Naive thymus-derived CD4-positive, alpha-beta T cell (primary cell): ENCODE measurements at regions not wholly inside any gene's neighbourhood (a gene's known extent, or its start where the extent isn't known, plus 50 kb on each side); places are given as distances from the start of the nearest gene placed in this dataset.

Source experiments
- ATAC-seq: fragments of 150-1000 bp; cut with Tn5 transposase; 2 replicates; pipeline ENCODE4 v1.10.0; 2021; ENCODE audit warnings: mild to moderate bottlenecking, moderate library complexity
- CTCF ChIA-PET: fragments of 350-600 bp; sonication (Branson Sonifier 250); formaldehyde crosslinking; loops from one replicate; lab custom pipeline; 2021; ENCODE audit warnings: antibody characterized with exemption; lab: Charles Lee
- POLR2A ChIA-PET: fragments of 350-600 bp; sonication (Branson Sonifier 250); formaldehyde crosslinking; loops from one replicate; lab custom pipeline; 2021; ENCODE audit warnings: antibody characterized with exemption, inconsistent platforms; lab: Charles Lee
- DNase-seq, 9 donors: peaks; one replicate each; pipeline versions ENCODE4 v3.0.0 to v3.0.0-alpha.2; 2020 to 2022; ENCODE audit warnings: mixed read lengths in 1 of 9
- H3K27ac ChIP-seq: one replicate; pipeline ENCODE4 v1.7.0; 2013; ENCODE audit warnings: mild to moderate bottlenecking, low read depth, low read length, moderate library complexity
- H3K27me3 ChIP-seq, 2 donors: one replicate each; pipeline ENCODE4 v1.7.0; 2013; ENCODE audit warnings: low read length in 2 of 2, mild to moderate bottlenecking in 2 of 2, moderate library complexity in 2 of 2; ENCODE audit not compliant: control insufficient read depth in 2 of 2, insufficient read depth in 2 of 2
- H3K36me3 ChIP-seq, 3 experiments: 1 replicate in 2 of 3; 2 replicates in 1 of 3; pipeline ENCODE4 v1.7.0; 2013; ENCODE audit warnings: low read length in 3 of 3, mild to moderate bottlenecking in 3 of 3, moderate library complexity in 1 of 3; ENCODE audit not compliant: insufficient read depth in 3 of 3, control insufficient read depth in 2 of 3
- H3K4me1 ChIP-seq, 2 donors: one replicate each; pipeline ENCODE4 v1.7.0; 2013; ENCODE audit warnings: low read length in 2 of 2, mild to moderate bottlenecking in 2 of 2, moderate library complexity in 1 of 2; ENCODE audit not compliant: control insufficient read depth in 2 of 2, insufficient read depth in 2 of 2
- H3K4me3 ChIP-seq: 2 replicates; pipeline ENCODE4 v1.7.0; 2013; ENCODE audit warnings: mild to moderate bottlenecking, low read length
- H3K9me3 ChIP-seq, 3 experiments: 1 replicate in 2 of 3; 2 replicates in 1 of 3; pipeline ENCODE4 v1.7.0; 2013; ENCODE audit warnings: low read length in 3 of 3; ENCODE audit not compliant: control insufficient read depth in 2 of 3
- H3K27ac Mint-ChIP-seq, 9 donors: one replicate each; pipeline ENCODE4 v1.8.0; 2020 to 2022; ENCODE audit warnings: mixed read lengths in 9 of 9, mild to moderate bottlenecking in 8 of 9, moderate library complexity in 5 of 9, inconsistent platforms in 2 of 9
- H3K27me3 Mint-ChIP-seq, 5 donors: one replicate each; pipeline ENCODE4 v1.8.0; 2021 to 2022; ENCODE audit warnings: mixed read lengths in 5 of 5, mild to moderate bottlenecking in 1 of 5
- H3K36me3 Mint-ChIP-seq, 5 donors: one replicate each; pipeline ENCODE4 v1.8.0; 2020 to 2022; ENCODE audit warnings: mixed read lengths in 5 of 5, mild to moderate bottlenecking in 3 of 5, inconsistent platforms in 1 of 5
- H3K4me1 Mint-ChIP-seq, 7 donors: one replicate each; pipeline ENCODE4 v1.8.0; 2020 to 2022; ENCODE audit warnings: mixed read lengths in 7 of 7, mild to moderate bottlenecking in 3 of 7, inconsistent platforms in 1 of 7
- H3K4me3 Mint-ChIP-seq, 10 donors: one replicate each; pipeline ENCODE4 v1.8.0; 2020 to 2022; ENCODE audit warnings: mild to moderate bottlenecking in 10 of 10, mixed read lengths in 10 of 10, moderate library complexity in 6 of 10, inconsistent platforms in 2 of 10
- H3K9me3 Mint-ChIP-seq, 11 donors: one replicate each; pipeline ENCODE4 v1.8.0; 2020 to 2022; ENCODE audit warnings: mixed read lengths in 11 of 11, mild to moderate bottlenecking in 4 of 11, inconsistent platforms in 1 of 11, moderate library complexity in 1 of 11
- intact Hi-C, 2 donors: fragments of 100-400 bp; cut with micrococcal nuclease; formaldehyde crosslinking; loops; one replicate each; pipeline ENCODE4 v1.15.1; 2023

DNA sequence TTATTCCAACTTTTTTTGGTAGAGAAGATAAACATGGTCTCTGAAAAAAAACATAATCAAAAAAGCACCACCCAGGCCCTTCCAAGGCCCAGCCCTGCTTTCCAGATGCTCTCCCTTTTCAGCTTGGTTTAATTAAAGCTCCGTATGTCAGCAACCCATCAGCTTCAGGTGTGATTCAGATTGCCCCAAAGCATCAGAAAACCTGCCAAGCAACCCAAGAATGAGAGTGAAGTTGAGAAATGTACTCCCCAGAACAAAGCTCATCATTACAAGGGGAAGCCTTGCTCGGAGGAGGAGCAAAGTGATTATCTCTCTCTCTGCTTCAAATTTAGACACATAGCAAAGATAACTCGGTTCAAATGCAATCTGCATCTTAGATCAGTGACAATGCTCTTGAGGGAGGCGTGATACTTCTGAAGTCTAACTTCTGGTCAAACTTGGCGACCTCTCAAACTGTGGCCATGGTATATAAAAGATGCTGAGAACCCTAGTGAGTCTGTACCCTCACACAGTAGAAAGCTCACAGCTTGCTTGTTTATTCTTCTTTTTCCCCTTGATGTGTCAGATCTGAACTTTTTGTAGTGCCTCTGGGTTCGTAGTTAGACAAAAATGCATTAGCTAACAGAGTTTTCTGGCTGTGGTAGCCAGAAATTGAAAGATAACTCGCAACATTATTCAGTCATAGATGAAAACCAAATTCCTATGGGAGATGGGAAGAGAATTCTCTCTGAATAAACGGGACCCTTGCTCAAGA, 63.3 kb upstream of the ZC3H11B start:
- H3K27ac ChIP-seq, result no peak overlapping the region
- H3K4me1 ChIP-seq, result no peaks in the 10 kb centered on the region
- intact Hi-C loops, result no loop called here
- Mint-ChIP-seq H3K4me3 (no peak overlapping the region), H3K27ac (no peak overlapping the region), H3K27me3 (peaks cover 0 to 4% (median 0%) of the 10 kb centered on the region in 5 donors), H3K36me3 (no peaks in the 10 kb centered on the region), H3K9me3 (peaks cover 0 to 25% (median 4%) of the 10 kb centered on the region in 11 donors), H3K4me1 (no peaks in the 10 kb centered on the region)
- no peaks in the 10 kb centered on the region for H3K36me3 ChIP-seq
- no peak overlapping the region for H3K4me3 ChIP-seq
- H3K9me3 ChIP-seq, result no peaks in the 10 kb centered on the region
- ChIA-PET POLR2A (interaction anchor here (0.7 kb wide), 1 partner anchor 1134 kb away, joined by 3 read pairs; no protein-coding TSS in a partner anchor), CTCF (no interaction called here)
- no peaks in the 10 kb centered on the region for H3K27me3 ChIP-seq
- ATAC-seq (no peak), DNase-seq (no peak)

DNA sequence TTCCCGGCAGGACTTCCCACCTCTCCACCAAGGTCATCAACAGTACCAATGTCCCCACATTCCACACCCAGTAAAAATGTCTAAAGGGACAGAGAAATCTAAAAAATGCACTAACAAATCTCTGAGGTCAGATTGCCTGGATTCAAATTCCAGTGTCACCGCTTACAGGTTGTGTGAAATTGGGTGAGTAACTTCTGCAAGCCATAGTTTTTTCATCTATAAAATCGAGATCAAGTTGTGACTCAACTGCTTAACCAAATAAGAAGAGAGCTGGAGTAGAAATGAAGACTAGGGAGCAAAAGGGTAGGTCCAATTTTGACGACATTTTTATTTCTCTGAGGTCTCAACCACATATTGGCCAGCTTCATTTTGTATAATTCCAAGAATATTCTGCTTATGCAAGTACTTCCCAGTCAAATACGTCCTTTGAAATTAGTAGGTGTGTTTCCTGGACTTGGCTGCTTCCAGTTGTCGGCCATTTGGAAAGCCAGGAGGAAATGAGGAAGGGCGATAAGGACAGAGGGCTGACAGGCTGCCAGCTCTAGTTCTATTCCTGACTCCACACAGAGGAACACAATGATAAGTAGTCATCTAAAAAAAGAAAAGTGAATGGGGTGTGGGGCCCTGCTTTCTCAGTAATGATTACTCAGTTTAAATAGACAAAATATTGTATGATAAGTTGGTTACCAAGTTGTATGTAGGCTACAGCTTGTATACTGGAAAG, 57.7 kb upstream of the ZC3H11B start:
- no peaks in the 10 kb centered on the region for H3K9me3 ChIP-seq
- ATAC-seq, result no peak
- no peak overlapping the region for H3K4me3 Mint-ChIP-seq
- no peak overlapping the region for H3K27ac Mint-ChIP-seq
- no peak overlapping the region for H3K4me3 ChIP-seq
- H3K4me1 ChIP-seq, result no peaks in the 10 kb centered on the region
- intact Hi-C loops, result no loop called here
- DNase-seq, result no peak
- no peak overlapping the region for H3K27ac ChIP-seq
- POLR2A ChIA-PET, result no interaction called here
- H3K27me3 ChIP-seq, result no peaks in the 10 kb centered on the region
- CTCF ChIA-PET, result no interaction called here
- peaks cover 0 to 9% (median 0%) of the 10 kb centered on the region in 5 donors for H3K27me3 Mint-ChIP-seq
- no peaks in the 10 kb centered on the region for H3K36me3 Mint-ChIP-seq
- H3K36me3 ChIP-seq, result no peaks in the 10 kb centered on the region
- H3K9me3 Mint-ChIP-seq, result peaks cover 0 to 14% (median 4%) of the 10 kb centered on the region in 11 donors
- no peaks in the 10 kb centered on the region for H3K4me1 Mint-ChIP-seq

DNA sequence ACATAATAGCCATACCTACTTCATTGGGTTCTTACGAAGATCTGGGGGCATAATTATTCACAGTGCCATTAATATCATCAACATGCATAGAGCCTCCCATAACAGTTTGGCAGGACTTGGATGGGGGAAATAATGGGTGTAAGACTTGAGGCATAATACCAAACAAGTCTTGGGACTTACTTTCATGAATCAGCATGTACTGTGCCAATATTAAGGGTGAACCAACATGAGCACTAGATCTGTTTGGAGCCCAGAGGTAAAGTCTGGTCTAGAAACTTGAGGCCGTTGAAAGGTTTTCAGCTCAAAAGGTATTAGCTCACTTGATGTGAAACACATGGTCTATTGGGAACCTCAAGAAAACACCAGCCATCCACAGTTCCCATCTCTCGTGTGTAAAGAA, 56.7 kb upstream of the ZC3H11B start:
- Histone ChIP-seq H3K27ac (no peak overlapping the region), H3K4me3 (no peak overlapping the region), H3K27me3 (no peaks in the 10 kb centered on the region), H3K36me3 (no peaks in the 10 kb centered on the region), H3K9me3 (no peaks in the 10 kb centered on the region), H3K4me1 (no peaks in the 10 kb centered on the region)
- Mint-ChIP-seq H3K9me3 (peaks cover 0 to 6% (median 0%) of the 10 kb centered on the region in 11 donors), H3K27ac (no peak overlapping the region), H3K36me3 (no peaks in the 10 kb centered on the region), H3K4me1 (no peaks in the 10 kb centered on the region), H3K4me3 (no peak overlapping the region), H3K27me3 (peaks cover 0 to 5% (median 0%) of the 10 kb centered on the region in 5 donors)
- CTCF ChIA-PET, result no interaction called here
- intact Hi-C loops, result loop anchor here in 1 of 2 donors (10.0 kb wide), 1 partner anchor 465 kb away; no protein-coding TSS in a partner anchor
- no peak for DNase-seq
- no peak for ATAC-seq
- POLR2A ChIA-PET, result no interaction called here

DNA sequence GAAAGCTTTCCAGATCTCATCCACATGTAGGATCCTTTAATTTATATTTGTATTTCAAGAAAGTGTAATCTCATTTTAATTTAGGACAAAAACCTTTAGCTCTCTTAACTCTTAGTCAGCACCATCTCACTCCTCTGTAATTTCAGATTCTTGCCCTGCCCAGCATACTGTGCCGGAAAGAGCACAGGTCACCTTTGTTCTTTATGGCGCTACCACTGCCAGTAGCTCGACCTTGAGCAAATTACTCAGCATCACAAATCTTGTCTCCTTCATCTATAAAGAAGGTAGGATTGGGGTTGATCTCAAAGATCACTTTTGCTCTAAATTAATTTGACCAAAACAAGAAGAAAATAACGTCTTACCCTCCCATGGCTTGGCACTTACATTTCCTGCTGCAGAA, 56.1 kb upstream of the ZC3H11B start:
- ATAC-seq, result no peak
- intact Hi-C loops, result loop anchor here in 1 of 2 donors (10.0 kb wide), 1 partner anchor 464 kb away; no protein-coding TSS in a partner anchor
- no peak overlapping the region for H3K4me3 ChIP-seq
- H3K9me3 ChIP-seq, result no peaks in the 10 kb centered on the region
- ChIA-PET CTCF (no interaction called here), POLR2A (no interaction called here)
- no peaks in the 10 kb centered on the region for H3K4me1 Mint-ChIP-seq
- no peak overlapping the region for H3K27ac ChIP-seq
- no peaks in the 10 kb centered on the region for H3K27me3 ChIP-seq
- no peak overlapping the region for H3K27ac Mint-ChIP-seq
- no peaks in the 10 kb centered on the region for H3K36me3 ChIP-seq
- DNase-seq, result no peak
- peaks cover 0 to 6% (median 0%) of the 10 kb centered on the region in 11 donors for H3K9me3 Mint-ChIP-seq
- H3K4me1 ChIP-seq, result no peaks in the 10 kb centered on the region
- peaks cover 0 to 5% (median 0%) of the 10 kb centered on the region in 5 donors for H3K27me3 Mint-ChIP-seq
- H3K4me3 Mint-ChIP-seq, result no peak overlapping the region
- no peaks in the 10 kb centered on the region for H3K36me3 Mint-ChIP-seq

DNA sequence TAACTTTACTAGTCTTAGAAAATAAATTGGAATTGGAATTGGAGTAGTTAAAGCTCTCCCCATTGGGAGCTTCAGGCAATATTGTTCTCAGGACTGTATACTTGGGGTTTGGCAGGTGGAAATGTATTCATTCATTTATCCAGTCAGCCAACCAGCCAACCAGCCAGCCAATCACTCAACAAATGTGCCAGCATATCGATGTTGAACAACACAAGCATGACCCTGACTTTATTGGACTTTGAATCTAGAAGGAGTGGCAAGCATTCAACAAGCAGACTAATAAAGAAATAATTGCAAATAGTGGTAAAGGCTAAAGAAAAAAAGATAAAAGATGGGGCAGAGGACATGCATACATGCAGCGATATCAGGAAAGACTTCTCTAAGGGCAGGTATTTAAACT, 55.5 kb upstream of the ZC3H11B start:
- H3K4me1 ChIP-seq, result no peaks in the 10 kb centered on the region
- H3K4me1 Mint-ChIP-seq, result no peaks in the 10 kb centered on the region
- no peaks in the 10 kb centered on the region for H3K9me3 ChIP-seq
- no peak overlapping the region for H3K27ac ChIP-seq
- H3K36me3 ChIP-seq, result no peaks in the 10 kb centered on the region
- H3K27me3 ChIP-seq, result no peaks in the 10 kb centered on the region
- H3K4me3 Mint-ChIP-seq, result no peak overlapping the region
- no peaks in the 10 kb centered on the region for H3K36me3 Mint-ChIP-seq
- intact Hi-C loops, result loop anchor here in 1 of 2 donors (10.0 kb wide), 1 partner anchor 464 kb away; no protein-coding TSS in a partner anchor
- no peak for DNase-seq
- no peak overlapping the region for H3K27ac Mint-ChIP-seq
- ChIA-PET POLR2A (no interaction called here), CTCF (no interaction called here)
- no peak overlapping the region for H3K4me3 ChIP-seq
- peaks cover 0 to 7% (median 0%) of the 10 kb centered on the region in 5 donors for H3K27me3 Mint-ChIP-seq
- peaks cover 0 to 6% (median 0%) of the 10 kb centered on the region in 11 donors for H3K9me3 Mint-ChIP-seq
- ATAC-seq, result no peak

DNA sequence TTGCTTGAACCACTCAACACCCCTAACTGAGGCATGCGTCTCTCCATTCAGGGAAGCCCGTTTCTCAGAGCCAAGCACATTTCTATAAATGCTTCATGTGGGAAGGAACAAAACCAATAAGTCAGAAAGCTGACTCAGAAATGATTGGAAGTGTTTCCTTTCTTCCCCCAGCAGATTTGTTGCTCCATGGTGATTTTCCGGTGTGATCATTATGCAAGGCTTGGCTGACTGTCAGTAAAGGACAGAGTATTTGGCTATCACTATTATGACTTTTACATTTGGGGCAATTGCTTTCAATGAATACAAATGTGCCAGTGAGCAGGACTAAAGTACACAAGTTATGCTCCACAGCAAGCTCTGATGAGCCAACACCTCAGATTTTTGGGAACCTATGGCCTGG, 53.3 kb upstream of the ZC3H11B start:
- Mint-ChIP-seq H3K27ac (no peak overlapping the region), H3K4me3 (no peak overlapping the region), H3K27me3 (peaks cover 2 to 24% (median 16%) of the 10 kb centered on the region in 5 donors), H3K9me3 (peaks cover 0 to 10% (median 0%) of the 10 kb centered on the region in 11 donors), H3K36me3 (peaks cover 0 to 3% (median 0%) of the 10 kb centered on the region in 5 donors), H3K4me1 (no peaks in the 10 kb centered on the region)
- no peaks in the 10 kb centered on the region for H3K27me3 ChIP-seq
- ATAC-seq (no peak), DNase-seq (no peak)
- ChIA-PET POLR2A (no interaction called here), CTCF (no interaction called here)
- no peak overlapping the region for H3K27ac ChIP-seq
- no peak overlapping the region for H3K4me3 ChIP-seq
- H3K4me1 ChIP-seq, result no peaks in the 10 kb centered on the region
- intact Hi-C loops, result loop anchor here in 1 of 2 donors (10.0 kb wide), 1 partner anchor 461 kb away; no protein-coding TSS in a partner anchor
- no peaks in the 10 kb centered on the region for H3K9me3 ChIP-seq
- H3K36me3 ChIP-seq, result no peaks in the 10 kb centered on the region
